ENCODE measurements at regions not wholly inside any gene's neighbourhood (a gene's known extent, or its start where the extent isn't known, plus 50 kb on each side); places are given as distances from the start of the nearest gene placed in this dataset.
A peak's percentile ranks its signal among the peaks of the same experiment; 100 is the strongest.

- no peak overlapping the region for H3K4me3 Mint-ChIP-seq
- H3K36me3 Mint-ChIP-seq (ENCODE audit: low read depth): no peaks in the 10 kb centered on the region
- no peak overlapping the region for H3K27ac Mint-ChIP-seq
Measured at GRCh38 chr2:129379411-129379810, 600.1 kb upstream of the RAB6C start.

DNA sequence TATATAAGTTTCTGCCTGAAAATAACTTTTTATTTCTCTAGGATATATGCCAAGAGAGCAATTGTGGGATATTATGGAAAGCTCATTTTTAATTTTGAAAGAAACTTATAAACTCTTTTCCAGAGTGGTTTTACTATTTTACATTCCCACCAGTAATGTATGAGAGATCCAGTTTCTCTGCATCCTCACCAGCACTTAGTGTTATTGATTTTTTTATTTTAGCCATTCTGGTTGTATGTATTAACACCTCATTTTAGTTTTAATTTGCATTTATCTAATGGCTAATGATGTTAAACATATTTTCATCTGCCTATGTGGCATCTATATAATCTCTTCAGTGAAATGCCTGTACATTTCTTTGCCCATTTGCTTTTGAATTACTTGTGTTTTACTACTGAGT lies 597.7 kb upstream of the RAB6C start:
- H3K27ac Mint-ChIP-seq: no peak overlapping the region

More at GRCh38 chr2:129379411-129379810, 600.1 kb upstream of the RAB6C start:
- Mint-ChIP-seq H3K9me3 (peaks cover 23% of the 10 kb centered on the region), H3K4me1 (peaks cover 4% of the 10 kb centered on the region), H3K27me3 (ENCODE audit: low read depth) (peaks cover 12% of the 10 kb centered on the region)
- TF ChIP-seq, protein P1, sequence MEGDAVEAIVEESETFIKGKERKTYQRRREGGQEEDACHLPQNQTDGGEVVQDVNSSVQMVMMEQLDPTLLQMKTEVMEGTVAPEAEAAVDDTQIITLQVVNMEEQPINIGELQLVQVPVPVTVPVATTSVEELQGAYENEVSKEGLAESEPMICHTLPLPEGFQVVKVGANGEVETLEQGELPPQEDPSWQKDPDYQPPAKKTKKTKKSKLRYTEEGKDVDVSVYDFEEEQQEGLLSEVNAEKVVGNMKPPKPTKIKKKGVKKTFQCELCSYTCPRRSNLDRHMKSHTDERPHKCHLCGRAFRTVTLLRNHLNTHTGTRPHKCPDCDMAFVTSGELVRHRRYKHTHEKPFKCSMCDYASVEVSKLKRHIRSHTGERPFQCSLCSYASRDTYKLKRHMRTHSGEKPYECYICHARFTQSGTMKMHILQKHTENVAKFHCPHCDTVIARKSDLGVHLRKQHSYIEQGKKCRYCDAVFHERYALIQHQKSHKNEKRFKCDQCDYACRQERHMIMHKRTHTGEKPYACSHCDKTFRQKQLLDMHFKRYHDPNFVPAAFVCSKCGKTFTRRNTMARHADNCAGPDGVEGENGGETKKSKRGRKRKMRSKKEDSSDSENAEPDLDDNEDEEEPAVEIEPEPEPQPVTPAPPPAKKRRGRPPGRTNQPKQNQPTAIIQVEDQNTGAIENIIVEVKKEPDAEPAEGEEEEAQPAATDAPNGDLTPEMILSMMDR (IDR thresholded peaks at IDR 0.05; ENCODE audit: unreplicated experiment in 3 of 3): no peak

DNA sequence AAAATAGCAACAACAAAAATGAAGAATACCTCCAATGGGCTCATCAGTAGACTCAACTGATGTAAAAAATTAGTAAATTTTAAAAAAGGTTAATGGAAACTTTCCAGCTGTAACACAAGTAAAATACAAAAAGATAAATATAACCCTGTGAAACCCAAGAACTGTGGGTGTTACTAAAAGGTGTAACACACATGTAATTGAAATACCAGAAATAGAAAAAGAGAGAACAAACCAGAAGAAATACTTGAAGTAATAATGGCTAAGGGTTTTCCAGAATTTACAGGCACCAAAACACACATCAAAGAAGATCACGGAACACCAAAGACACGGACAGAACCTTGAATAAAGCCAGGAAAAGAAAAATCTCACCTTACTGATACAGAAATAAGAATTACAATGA lies 590.6 kb upstream of the RAB6C start:
- peaks cover 4% of the 10 kb centered on the region for H3K4me1 Mint-ChIP-seq
- no peak overlapping the region for H3K27ac Mint-ChIP-seq
- TF ChIP-seq, protein P1 (IDR thresholded peaks at IDR 0.05; ENCODE audit: unreplicated experiment in 3 of 3): no peak
- peaks cover 13% of the 10 kb centered on the region for H3K9me3 Mint-ChIP-seq
- no peaks in the 10 kb centered on the region for H3K27me3 Mint-ChIP-seq (ENCODE audit: low read depth)
- no peaks in the 10 kb centered on the region for H3K36me3 Mint-ChIP-seq (ENCODE audit: low read depth)
- H3K4me3 Mint-ChIP-seq: no peak overlapping the region

More for the DNA sequence above, 597.7 kb upstream of the RAB6C start:
- Mint-ChIP-seq H3K27me3 (ENCODE audit: low read depth) (peaks cover 12% of the 10 kb centered on the region), H3K4me1 (peaks cover under 1% of the 10 kb centered on the region), H3K36me3 (ENCODE audit: low read depth) (no peaks in the 10 kb centered on the region), H3K4me3 (no peak overlapping the region), H3K9me3 (peaks cover 28% of the 10 kb centered on the region)
- TF ChIP-seq, protein P1 (IDR thresholded peaks at IDR 0.05; ENCODE audit: unreplicated experiment in 3 of 3): no peak

DNA sequence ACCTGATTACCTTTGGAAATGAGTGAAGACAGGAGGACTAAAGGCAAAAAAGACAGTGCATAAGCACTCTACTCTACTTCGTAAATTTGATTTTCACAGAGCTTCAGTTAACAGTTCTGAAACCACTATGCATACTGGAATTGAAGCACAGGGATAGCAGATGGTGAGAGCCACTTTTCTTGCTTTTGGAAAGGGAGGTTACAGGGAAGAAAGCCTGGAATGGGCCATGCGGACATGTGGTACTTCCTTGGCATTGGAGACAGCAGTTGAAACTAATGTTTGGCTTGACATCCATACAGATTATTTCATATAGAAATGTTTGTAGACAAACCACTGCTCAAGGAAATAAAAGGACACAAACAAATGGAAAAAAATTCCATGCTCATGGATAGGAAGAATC lies 585.6 kb upstream of the RAB6C start:
- TF ChIP-seq, protein P1 (IDR thresholded peaks at IDR 0.05; ENCODE audit: unreplicated experiment in 3 of 3): no peak
- Mint-ChIP-seq H3K4me3 (no peak overlapping the region), H3K36me3 (ENCODE audit: low read depth) (no peaks in the 10 kb centered on the region), H3K4me1 (no peaks in the 10 kb centered on the region), H3K27me3 (ENCODE audit: low read depth) (no peaks in the 10 kb centered on the region), H3K9me3 (peaks cover 16% of the 10 kb centered on the region), H3K27ac (no peak overlapping the region)

DNA sequence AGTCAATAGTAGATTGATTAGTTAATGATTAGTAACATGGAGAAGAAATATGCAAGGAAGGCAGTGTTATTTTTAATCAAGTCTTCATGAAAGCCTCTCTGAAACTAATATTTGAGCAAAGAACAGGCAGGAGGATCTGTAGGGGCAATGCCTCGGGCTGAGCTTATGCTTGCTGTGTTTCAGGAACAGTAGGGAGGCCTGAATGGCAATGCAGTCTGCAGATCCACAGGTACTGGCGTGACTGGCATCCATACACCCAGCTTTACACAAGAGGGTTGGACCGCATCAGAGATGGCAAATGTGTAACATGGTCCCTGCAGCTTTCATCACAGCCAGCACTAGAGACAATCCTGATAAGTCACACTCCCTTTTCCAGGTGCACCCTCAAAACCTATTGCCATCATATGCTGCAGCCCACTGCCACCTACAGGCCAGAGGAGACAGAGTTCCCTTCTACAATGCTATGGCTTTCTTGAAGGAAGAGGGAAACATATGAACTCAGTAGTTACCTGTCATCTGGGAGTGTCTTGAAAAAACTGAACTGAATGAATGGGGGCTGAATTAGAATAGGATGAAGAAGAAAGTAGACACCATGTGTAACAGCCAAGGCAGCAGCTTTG lies 582.4 kb upstream of the RAB6C start:
- no peaks in the 10 kb centered on the region for H3K4me1 Mint-ChIP-seq
- H3K4me3 Mint-ChIP-seq: no peak overlapping the region
- no peaks in the 10 kb centered on the region for H3K36me3 Mint-ChIP-seq (ENCODE audit: low read depth)
- TF ChIP-seq, protein P1 (IDR thresholded peaks at IDR 0.05; ENCODE audit: unreplicated experiment in 3 of 3): peak; percentile 67 to 74 (median 71)
- H3K27me3 Mint-ChIP-seq (ENCODE audit: low read depth): no peaks in the 10 kb centered on the region
- no peak overlapping the region for H3K27ac Mint-ChIP-seq
- peaks cover 16% of the 10 kb centered on the region for H3K9me3 Mint-ChIP-seq

GRCh38 chr2:129400826-129401225 lies 578.6 kb upstream of the RAB6C start:
- peaks cover 4% of the 10 kb centered on the region for H3K4me1 Mint-ChIP-seq
- H3K4me3 Mint-ChIP-seq: no peak overlapping the region
- no peaks in the 10 kb centered on the region for H3K36me3 Mint-ChIP-seq (ENCODE audit: low read depth)
- no peak overlapping the region for H3K27ac Mint-ChIP-seq
- H3K9me3 Mint-ChIP-seq: no peaks in the 10 kb centered on the region
- H3K27me3 Mint-ChIP-seq (ENCODE audit: low read depth): no peaks in the 10 kb centered on the region
- TF ChIP-seq, protein P1 (IDR thresholded peaks at IDR 0.05; ENCODE audit: unreplicated experiment in 3 of 3): no peak

All from nephron (organoid).